ENCODE measurements at regions not wholly inside any gene's neighbourhood (a gene's known extent, or its start where the extent isn't known, plus 50 kb on each side); places are given as distances from the start of the nearest gene placed in this dataset.

GRCh38 chr14:97180304-97181200 is 383.4 kb downstream of the VRK1 start:
- in situ Hi-C loops (cut with HindIII; ENCODE audit: low sequenced_read_pairs), result no loop called here

DNA sequence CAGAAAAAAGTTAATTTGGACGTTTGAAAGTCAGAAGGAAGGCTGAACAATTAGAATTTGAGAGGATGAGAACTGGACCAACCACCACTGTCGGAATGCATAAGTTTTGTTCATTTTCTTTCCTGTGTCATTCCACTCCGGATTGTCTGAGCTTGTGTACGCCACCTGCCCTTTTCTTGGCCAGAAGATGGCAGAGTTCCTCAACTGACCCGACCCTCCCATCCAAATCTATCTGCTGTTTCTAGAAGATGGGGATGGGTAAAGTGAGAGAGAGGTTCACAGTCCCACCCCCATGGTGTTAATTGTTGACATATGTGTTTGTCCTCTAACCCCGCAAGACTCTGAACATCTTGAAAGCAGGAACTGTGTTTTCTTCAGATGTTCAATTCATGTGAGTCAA is 388.0 kb downstream of the VRK1 start:
- in situ Hi-C loops (cut with HindIII; ENCODE audit: low sequenced_read_pairs), result no loop called here

DNA sequence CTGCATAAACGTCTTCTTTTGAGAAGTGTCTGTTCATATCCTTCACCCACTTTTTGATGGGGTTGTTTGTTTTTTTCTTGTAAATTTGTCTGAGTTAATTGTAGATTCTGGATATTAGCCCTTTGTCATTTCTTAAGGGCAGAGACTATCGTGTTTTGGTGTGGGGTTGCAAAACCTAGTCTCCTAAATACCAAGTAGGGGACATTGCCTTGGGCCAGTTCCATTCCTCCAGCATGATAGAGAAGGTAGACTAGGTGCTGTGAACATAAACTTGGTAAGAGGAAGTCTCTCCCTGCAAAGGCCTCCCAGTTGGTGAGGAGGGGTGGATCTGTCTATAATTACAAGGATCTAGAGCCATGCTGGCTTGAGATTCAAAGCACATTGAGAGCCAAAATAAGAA is 390.7 kb downstream of the VRK1 start:
- in situ Hi-C loops (cut with HindIII; ENCODE audit: low sequenced_read_pairs), result no loop called here

GRCh38 chr14:97196336-97196735 is 399.2 kb downstream of the VRK1 start:
- in situ Hi-C loops (cut with HindIII; ENCODE audit: low sequenced_read_pairs), result no loop called here

GRCh38 chr14:97198813-97199212 is 401.6 kb downstream of the VRK1 start:
- in situ Hi-C loops (cut with HindIII; ENCODE audit: low sequenced_read_pairs), result no loop called here

- in situ Hi-C loops (cut with HindIII; ENCODE audit: low sequenced_read_pairs), result no loop called here
These were observed 403.1 kb downstream of the VRK1 start for GRCh38 chr14:97200245-97200644.

- in situ Hi-C loops (cut with HindIII; ENCODE audit: low sequenced_read_pairs), result no loop called here
These were observed 409.7 kb downstream of the VRK1 start for GRCh38 chr14:97206916-97207315.

DNA sequence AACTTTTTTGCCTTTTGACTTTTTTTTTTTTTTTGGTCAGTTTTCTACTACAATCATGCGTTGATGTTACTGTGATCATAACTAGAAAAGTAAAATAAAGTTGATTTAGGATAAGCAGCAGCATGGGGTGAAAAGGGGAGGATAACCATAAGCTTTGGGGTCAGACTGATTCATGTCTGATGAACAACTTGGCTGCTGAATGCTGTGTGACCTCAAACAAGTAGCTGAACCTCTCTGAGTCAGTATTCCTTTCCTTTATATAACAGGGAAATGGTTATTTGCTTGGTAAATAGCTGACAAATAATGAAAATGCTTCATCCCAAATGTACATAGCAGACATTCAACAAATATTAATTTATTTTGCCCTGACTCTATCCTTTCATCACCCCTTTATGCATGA is 413.0 kb downstream of the VRK1 start:
- in situ Hi-C loops (cut with HindIII; ENCODE audit: low sequenced_read_pairs), result no loop called here

- in situ Hi-C loops (cut with HindIII; ENCODE audit: low sequenced_read_pairs), result no loop called here
These were observed 415.2 kb downstream of the VRK1 start for GRCh38 chr14:97212399-97212798.

- in situ Hi-C loops (cut with HindIII; ENCODE audit: low sequenced_read_pairs), result no loop called here
These were observed 416.5 kb downstream of the VRK1 start for GRCh38 chr14:97213720-97214119.

- in situ Hi-C loops (cut with HindIII; ENCODE audit: low sequenced_read_pairs), result no loop called here
These were observed 418.2 kb downstream of the VRK1 start for GRCh38 chr14:97215263-97215969.

DNA sequence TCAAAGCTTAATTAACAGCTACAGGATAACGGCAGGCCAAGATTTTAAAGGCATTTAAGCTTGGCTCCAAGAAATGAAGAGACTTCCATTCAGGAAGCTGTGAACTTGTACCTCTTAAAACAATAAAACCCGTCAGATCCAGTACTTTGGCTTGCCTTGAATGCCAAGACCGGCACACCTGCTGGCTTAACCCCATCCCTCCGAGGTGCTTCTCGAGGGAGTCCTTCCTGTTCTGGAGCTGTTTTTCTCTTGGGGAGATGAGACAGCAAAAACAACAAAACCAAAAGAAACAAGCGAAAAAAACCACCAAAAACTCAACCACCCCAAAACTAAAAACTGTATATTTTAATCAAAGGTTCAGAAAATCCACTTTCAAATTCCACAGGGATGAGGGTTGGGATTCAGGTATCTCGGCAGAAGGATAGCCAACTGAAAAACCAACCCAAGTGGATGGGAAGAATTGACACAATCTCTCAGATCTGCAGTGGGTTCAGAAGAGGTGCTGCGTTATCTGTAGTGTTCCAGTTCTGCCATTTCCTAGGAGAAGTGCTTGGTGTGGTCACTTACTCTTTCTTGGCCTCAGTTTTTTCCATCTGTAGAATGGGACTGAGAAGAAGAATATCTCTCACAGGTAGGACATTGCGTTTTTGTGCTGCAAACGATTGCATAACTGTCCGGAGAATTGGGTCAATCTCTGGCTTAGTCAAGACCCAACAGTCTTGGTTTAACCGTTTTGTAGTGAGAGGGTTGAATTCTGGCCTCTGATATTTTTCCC is 420.1 kb downstream of the VRK1 start:
- in situ Hi-C loops (cut with HindIII; ENCODE audit: low sequenced_read_pairs), result no loop called here

DNA sequence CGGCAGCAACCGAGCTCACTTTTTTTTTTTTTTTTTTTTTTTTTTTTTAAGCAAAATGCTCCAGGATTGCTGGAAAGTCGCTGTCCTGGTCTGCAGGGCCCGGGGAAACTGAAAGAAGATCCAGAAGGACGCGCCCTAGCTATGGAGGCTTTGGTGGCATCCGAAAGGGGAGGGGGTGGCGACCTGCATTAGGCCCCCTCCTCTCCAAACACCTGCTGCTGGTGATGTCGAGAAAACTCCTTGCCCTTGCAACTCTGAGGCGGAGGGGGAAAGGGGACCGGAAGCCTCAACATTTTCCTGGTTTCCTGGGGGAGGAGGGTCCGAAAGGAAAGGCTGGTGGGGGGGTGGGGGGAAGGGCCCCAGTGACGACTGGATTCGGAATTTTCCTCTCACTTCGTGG is 421.1 kb downstream of the VRK1 start:
- in situ Hi-C loops (cut with HindIII; ENCODE audit: low sequenced_read_pairs), result no loop called here

DNA sequence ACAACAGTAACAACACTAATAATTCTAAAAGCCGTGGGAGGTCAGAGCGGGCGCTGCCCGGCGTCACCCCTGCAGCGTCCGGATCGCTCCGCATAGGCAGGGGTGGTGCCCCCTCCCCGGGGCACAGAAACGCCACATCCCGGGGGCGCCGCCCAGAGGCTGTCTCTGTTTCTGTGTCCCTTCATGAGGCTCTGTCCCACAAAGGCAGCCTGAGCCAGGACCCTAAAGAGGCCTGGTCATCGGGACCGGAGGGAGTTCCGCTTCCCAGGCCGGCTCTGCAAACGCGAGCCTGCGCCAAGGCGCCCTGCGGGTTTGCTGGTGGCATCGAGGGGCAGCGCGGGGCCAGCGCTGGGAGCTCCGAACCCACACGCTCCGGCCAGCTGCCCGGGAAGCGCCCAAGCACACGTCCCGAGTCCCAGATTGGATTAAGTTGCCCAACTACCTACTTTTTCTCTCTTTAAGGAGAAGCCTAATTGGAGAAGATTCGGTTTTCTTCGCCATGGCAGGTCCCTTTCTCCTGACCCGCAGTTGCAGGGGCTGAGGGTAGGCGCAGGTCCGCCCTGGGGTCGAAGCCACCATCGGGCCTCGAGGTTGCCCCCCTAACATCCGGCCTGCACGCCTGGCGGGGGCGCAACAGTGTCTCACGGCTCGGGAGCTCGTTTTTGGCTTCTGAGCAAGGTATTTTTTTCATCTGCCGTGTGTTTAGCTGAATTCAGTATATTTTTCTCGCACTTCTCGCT is 421.7 kb downstream of the VRK1 start:
- in situ Hi-C loops (cut with HindIII; ENCODE audit: low sequenced_read_pairs), result no loop called here

DNA sequence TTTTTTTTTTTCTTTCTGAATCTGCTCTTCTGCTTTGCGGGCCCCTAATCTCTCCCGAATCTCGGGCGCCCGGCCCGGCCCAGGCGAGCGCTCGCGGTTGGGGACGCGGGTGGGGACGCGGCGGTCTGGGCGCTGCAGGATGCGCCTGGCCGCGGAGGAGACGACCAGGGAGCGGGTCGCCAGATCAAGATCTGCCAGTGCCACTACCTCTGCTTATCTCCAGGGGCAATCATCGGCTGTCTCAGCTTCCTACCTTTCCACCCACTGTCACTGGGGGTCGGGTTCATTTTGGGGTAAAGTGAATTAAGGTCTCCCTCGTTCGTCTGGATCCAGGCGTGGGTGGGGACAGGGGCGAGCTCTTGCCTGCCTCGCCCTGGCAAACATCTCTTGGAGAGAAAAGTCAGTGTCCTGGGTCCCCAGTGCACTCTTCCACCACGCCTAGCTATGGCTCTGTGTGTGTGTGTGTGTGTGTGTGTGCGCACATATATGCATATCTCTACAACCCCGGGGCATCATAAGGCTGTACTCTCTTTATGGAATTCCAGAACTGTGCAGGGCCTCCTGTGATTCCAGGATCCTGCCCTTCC is 422.3 kb downstream of the VRK1 start:
- in situ Hi-C loops (cut with HindIII; ENCODE audit: low sequenced_read_pairs), result no loop called here

GRCh38 chr14:97221572-97222285 is 424.5 kb downstream of the VRK1 start:
- in situ Hi-C loops (cut with HindIII; ENCODE audit: low sequenced_read_pairs), result no loop called here

GRCh38 chr14:97224016-97224415 is 426.8 kb downstream of the VRK1 start:
- in situ Hi-C loops (cut with HindIII; ENCODE audit: low sequenced_read_pairs), result no loop called here

DNA sequence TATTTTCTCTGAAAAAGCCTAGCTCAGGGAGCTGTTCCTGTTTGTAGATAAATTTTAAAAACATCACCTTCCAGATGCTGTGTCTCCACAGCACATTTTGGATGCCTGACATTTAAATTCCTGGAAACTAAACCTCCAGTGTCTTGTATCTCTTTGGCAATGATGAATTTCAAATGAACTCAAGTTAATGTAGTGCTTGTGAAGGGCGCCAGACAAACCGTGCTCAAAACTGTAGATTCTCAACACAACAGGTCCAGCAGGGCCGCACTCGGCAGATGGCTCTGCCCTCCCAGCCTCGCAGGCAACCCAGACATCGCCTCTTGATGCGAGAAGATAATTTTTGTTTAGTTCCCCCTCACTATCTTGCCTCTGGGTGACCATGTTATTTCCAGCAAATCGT is 432.9 kb downstream of the VRK1 start:
- in situ Hi-C loops (cut with HindIII; ENCODE audit: low sequenced_read_pairs), result no loop called here

GRCh38 chr14:97233319-97233985 is 436.3 kb downstream of the VRK1 start:
- in situ Hi-C loops (cut with HindIII; ENCODE audit: low sequenced_read_pairs), result no loop called here
